ENCODE measurements at regions not wholly inside any gene's neighbourhood (a gene's known extent, or its start where the extent isn't known, plus 50 kb on each side); places are given as distances from the start of the nearest gene placed in this dataset.
"Not testable (repeated sequence)": the region's sequence is repeated elsewhere in the genome, so short reads cannot be mapped to it uniquely, and the experiment has no call there.

GRCh38 chr3:6492306-6492705, 368.6 kb upstream of the GRM7 start:
- ChIA-PET CTCF (no interaction called here), POLR2A (no interaction called here)
- no peak overlapping the region for H3K4me3 ChIP-seq (ENCODE audit: low read depth, low read length)
- H3K36me3 ChIP-seq (ENCODE audit: control insufficient read depth, insufficient read depth, low read length) = no peaks in the 10 kb centered on the region
- H3K27me3 ChIP-seq (ENCODE audit: control insufficient read depth, insufficient read depth, low read length) = no peaks in the 10 kb centered on the region
- no peak for DNase-seq (ENCODE audit: low read depth)
- TF ChIP-seq, protein P1, sequence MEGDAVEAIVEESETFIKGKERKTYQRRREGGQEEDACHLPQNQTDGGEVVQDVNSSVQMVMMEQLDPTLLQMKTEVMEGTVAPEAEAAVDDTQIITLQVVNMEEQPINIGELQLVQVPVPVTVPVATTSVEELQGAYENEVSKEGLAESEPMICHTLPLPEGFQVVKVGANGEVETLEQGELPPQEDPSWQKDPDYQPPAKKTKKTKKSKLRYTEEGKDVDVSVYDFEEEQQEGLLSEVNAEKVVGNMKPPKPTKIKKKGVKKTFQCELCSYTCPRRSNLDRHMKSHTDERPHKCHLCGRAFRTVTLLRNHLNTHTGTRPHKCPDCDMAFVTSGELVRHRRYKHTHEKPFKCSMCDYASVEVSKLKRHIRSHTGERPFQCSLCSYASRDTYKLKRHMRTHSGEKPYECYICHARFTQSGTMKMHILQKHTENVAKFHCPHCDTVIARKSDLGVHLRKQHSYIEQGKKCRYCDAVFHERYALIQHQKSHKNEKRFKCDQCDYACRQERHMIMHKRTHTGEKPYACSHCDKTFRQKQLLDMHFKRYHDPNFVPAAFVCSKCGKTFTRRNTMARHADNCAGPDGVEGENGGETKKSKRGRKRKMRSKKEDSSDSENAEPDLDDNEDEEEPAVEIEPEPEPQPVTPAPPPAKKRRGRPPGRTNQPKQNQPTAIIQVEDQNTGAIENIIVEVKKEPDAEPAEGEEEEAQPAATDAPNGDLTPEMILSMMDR (IDR thresholded peaks at IDR 0.05; ENCODE audit: insufficient read depth, low read depth, low read length) = no peak

DNA sequence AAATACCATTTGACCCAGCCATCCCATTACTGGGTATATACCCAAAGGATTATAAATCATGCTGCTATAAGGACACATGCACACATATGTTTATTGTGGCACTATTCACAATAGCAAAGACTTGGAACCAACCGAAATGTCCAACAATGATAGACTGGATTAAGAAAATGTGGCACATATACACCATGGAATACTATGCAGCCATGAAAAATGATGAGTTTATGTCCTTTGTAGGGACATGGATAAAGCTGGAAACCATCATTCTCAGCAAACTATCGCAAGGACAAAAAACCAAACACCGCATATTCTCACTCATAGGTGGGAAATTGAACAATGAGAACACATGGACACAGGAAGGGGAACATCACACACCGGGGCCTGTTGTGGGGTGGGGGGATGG, 362.0 kb upstream of the GRM7 start:
- DNase-seq (ENCODE audit: low read depth); CTCF ChIA-PET; POLR2A ChIA-PET; H3K4me3 ChIP-seq (ENCODE audit: low read depth, low read length); H3K27me3 ChIP-seq (ENCODE audit: control insufficient read depth, insufficient read depth, low read length); H3K36me3 ChIP-seq (ENCODE audit: control insufficient read depth, insufficient read depth, low read length): not testable (repeated sequence)

DNA sequence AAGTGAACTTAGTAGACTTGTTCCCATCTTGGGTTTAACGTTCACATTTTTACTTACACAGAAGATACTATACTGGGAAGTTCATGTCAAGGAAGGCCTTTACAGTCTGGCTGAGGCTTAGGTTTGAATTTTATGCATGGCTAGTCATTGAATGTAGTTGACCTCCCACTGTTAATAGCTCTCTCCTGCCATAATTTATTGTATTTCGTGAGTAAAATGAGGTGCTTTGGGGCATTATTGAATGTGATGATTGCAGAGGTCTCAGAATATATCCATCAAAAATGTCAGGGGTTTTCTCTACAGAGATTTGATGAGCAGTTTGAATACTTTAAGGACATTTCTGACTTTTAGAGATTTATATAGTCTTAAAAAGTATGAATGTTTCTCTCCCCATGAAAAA, 356.6 kb upstream of the GRM7 start:
- no peaks in the 10 kb centered on the region for H3K36me3 ChIP-seq (ENCODE audit: control insufficient read depth, insufficient read depth, low read length)
- no peaks in the 10 kb centered on the region for H3K27me3 ChIP-seq (ENCODE audit: control insufficient read depth, insufficient read depth, low read length)
- TF ChIP-seq, protein P1 (IDR thresholded peaks at IDR 0.05; ENCODE audit: insufficient read depth, low read depth, low read length) = no peak
- ChIA-PET POLR2A (no interaction called here), CTCF (no interaction called here)
- no peak for DNase-seq (ENCODE audit: low read depth)
- no peak overlapping the region for H3K4me3 ChIP-seq (ENCODE audit: low read depth, low read length)

GRCh38 chr3:6504834-6505233, 356.1 kb upstream of the GRM7 start:
- Histone ChIP-seq H3K4me3 (ENCODE audit: low read depth, low read length) (no peak overlapping the region), H3K27me3 (ENCODE audit: control insufficient read depth, insufficient read depth, low read length) (no peaks in the 10 kb centered on the region), H3K36me3 (ENCODE audit: control insufficient read depth, insufficient read depth, low read length) (no peaks in the 10 kb centered on the region)
- DNase-seq (ENCODE audit: low read depth) = no peak
- POLR2A ChIA-PET = no interaction called here
- TF ChIP-seq, protein P1 (IDR thresholded peaks at IDR 0.05; ENCODE audit: insufficient read depth, low read depth, low read length) = no peak
- CTCF ChIA-PET = no interaction called here

GRCh38 chr3:6508410-6508759, 352.5 kb upstream of the GRM7 start:
- CTCF ChIA-PET = no interaction called here
- POLR2A ChIA-PET = no interaction called here

GRCh38 chr3:6509576-6509975, 351.3 kb upstream of the GRM7 start:
- POLR2A ChIA-PET = no interaction called here
- no peak for DNase-seq (ENCODE audit: low read depth)
- CTCF ChIA-PET = interaction anchor here (0.9 kb wide), 1 partner anchor 56 kb away, joined by 3 read pairs; no protein-coding TSS in a partner anchor
- TF ChIP-seq, protein P1 (IDR thresholded peaks at IDR 0.05; ENCODE audit: insufficient read depth, low read depth, low read length) = no peak
- Histone ChIP-seq H3K4me3 (ENCODE audit: low read depth, low read length) (no peak overlapping the region), H3K36me3 (ENCODE audit: control insufficient read depth, insufficient read depth, low read length) (no peaks in the 10 kb centered on the region), H3K27me3 (ENCODE audit: control insufficient read depth, insufficient read depth, low read length) (no peaks in the 10 kb centered on the region)

More at GRCh38 chr3:6508410-6508759, 352.5 kb upstream of the GRM7 start:
- DNase-seq (ENCODE audit: low read depth) = no peak
- Histone ChIP-seq H3K4me3 (ENCODE audit: low read depth, low read length) (no peak overlapping the region), H3K36me3 (ENCODE audit: control insufficient read depth, insufficient read depth, low read length) (no peaks in the 10 kb centered on the region), H3K27me3 (ENCODE audit: control insufficient read depth, insufficient read depth, low read length) (no peaks in the 10 kb centered on the region)
- TF ChIP-seq, protein P1 (IDR thresholded peaks at IDR 0.05; ENCODE audit: insufficient read depth, low read depth, low read length) = no peak

Measured in BJ (cell line).